Upper lobe of left lung (tissue), 4 donors: ENCODE measurements at regions not wholly inside any gene's neighbourhood (a gene's known extent, or its start where the extent isn't known, plus 50 kb on each side); places are given as distances from the start of the nearest gene placed in this dataset.

Experiments
- CTCF ChIP-seq, 6 experiments: fragments of 450-650 bp in 4 of 6; fragments of 200-600 bp in 2 of 6; sonication (generic) in 2 of 6; IDR thresholded peaks; one replicate each; pipeline ENCODE4 v1.5.1; 2016 to 2019; ENCODE audit warnings: antibody characterized with exemption in 6 of 6
- EP300 ChIP-seq, 4 donors: sonication (generic); formaldehyde crosslinking; IDR thresholded peaks; one replicate each; pipeline ENCODE4 v1.5.1; 2017; ENCODE audit warnings: antibody characterized with exemption in 4 of 4, control low read depth in 2 of 4
- POLR2AphosphoS5 ChIP-seq, 2 donors: sonication (generic); formaldehyde crosslinking; IDR thresholded peaks; one replicate each; pipeline ENCODE4 v1.5.1; 2017; ENCODE audit warnings: antibody characterized with exemption in 2 of 2

DNA sequence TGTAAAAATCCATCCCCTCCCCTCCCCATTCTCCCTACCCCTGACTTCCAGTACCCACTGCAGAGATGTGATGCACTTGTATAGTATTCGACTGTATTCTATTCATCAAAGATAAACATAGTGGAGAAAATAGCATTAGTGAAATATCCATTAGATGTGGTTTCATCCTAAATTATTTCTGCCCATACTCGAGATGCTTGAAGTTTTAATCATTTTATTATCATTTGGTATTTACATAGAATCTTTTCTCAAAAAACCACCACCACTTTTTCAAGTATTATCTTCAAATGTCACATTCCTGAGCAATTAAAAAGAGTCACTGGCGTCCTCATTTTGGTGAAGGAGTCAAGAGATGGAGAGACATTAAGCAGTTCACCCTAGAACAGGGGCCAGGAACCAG lies 181.9 kb downstream of the HAO1 start:
- TF ChIP-seq CTCF (IDR thresholded peaks at IDR 0.05) (no peak), EP300 (IDR thresholded peaks at IDR 0.05) (no peak), POLR2AphosphoS5 (IDR thresholded peaks at IDR 0.05) (no peak)
